Eye (tissue), 1 donor: ENCODE measurements at regions not wholly inside any gene's neighbourhood (a gene's known extent, or its start where the extent isn't known, plus 50 kb on each side); places are given as distances from the start of the nearest gene placed in this dataset.
A peak's percentile ranks its signal among the peaks of the same experiment; 100 is the strongest.

Experiments
- DNase-seq: peaks from one replicate; pipeline ENCODE4 v3.0.0-alpha.2; 2015

DNA sequence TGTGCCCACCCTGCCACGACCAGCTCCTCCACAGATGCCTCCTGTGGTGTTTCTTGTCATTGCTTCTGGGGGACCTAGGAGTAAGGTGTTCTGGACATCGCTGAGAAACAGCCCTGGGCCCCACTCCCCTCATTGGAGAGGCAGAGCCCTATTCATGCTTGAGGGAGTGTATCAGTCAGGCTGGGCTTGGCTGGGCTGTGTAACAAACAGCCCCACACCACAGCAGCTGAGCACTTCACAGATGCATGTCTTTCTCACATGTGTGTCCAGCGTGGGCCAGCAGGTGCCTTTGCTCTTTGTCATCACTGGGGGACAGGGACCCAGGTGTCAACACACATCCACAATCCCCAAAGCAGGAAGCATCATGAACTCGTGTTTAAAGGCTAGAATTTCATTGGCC lies 65.1 kb upstream of the FBRSL1 start:
- DNase-seq = no peak

DNA sequence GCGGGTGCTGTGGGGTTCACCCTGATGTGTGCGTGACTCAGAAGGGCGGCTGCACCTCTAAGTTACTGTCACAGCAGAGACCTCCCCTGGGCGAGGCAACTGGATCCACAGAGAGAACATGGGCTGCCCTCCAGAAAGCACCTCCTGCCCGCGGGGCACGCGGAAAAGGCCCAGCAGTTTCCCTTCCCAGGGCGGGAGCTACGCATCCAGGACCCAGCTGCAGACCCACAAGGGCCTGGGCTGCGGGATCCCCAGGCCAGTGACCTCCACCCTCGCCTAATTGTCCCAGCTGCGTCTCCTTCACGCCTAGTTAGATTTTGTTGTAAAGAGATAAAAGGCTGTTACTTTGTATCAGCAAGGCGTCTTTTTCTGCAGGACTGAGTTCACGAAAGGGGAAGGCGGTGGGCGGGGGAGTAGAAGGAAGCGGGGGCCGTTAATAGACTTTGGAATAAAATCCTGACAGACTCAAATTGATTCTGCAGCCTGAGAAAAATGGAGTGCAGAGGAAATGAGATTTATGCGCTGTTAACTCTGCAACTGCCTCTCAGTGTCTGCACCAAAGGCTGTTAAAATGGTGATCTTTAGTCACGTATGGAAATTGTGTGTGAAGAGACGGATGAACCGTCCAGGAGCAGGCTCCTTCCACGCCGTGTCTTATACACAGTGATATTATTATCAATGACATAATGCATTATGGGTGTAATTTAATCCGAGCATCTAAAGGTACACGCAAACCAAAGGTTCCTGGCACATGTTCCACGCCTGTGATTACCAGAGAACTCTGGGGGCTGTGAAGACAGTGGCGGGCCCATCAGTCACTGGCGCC lies 65.9 kb upstream of the FBRSL1 start:
- DNase-seq = peak; percentile 96

DNA sequence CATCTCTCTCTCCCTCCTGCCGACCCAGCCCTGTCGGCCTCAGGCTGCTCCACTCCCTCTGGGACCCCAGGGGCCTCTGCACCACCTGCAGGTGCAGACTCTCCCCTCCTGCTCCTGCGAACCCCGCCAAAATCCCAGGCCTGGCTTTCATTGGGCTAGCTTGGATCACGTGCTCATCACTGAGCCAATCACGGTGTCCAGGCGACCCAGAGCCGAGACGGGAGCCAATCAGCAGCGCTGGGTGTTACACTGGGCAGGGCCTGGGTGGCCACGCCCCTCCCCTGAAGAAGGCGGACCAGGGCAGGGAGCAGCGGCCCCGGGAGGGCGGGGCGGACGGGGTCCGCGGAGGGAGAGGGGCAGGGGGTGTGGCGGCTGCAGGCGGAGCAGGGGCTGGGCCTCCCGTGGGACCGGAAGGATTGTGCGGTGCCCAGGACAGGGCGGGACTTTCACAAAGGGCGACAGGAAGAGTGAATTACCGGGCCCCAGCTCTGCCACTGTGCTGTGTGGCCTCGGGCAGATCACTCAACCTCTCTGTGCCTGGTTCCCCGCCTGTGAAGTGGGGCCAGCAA lies 66.6 kb upstream of the FBRSL1 start:
- no peak for DNase-seq

DNA sequence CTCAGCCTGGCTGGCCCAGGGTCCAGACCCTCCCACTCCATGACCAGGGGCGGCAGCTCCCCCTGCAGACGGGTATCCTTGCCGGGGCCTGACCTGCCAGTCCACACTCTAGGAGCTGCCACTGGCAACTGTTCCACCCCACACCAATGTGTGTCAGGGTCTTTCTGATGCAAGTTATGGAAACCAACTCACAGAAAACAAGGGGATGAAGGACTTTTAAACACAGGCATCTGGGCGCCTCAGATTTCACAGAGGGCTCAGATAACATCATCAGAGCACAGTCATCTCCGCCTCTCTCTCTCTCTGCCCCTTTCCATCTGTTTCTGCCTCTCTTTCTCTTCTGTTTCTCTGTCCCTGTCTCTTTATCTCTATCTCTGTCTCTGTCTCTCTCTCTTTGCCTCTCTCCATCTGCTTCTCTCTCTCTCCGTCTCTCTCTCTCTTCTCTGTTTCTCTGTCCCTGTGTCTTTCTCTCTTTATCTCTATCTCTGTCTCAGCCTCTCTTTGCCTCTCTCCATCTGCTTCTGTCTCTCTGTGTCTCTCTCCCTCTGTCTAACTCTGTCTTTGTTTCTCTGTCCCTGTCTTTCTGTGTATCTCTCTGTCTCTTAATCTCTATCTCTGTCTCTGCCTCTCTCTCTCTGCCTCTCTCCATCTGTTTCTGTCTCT lies 67.4 kb upstream of the FBRSL1 start:
- DNase-seq = peak; percentile 55

DNA sequence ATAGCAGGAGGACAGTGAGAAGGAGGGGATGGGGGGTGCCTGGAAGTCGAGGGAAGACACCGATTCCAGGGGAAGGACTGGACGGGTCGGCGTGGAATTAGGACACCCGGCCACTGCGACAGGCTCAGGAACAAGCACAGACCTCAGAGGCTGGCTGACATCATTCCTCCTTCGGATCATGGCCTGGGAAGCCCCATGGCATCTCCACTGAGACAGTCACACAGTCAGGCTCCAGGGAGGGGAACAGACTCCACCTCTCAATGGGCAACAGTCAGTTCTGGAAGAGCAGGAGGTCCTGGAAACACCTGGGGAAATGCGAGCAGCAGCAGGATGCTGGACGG lies 67.9 kb upstream of the FBRSL1 start:
- DNase-seq = no peak

DNA sequence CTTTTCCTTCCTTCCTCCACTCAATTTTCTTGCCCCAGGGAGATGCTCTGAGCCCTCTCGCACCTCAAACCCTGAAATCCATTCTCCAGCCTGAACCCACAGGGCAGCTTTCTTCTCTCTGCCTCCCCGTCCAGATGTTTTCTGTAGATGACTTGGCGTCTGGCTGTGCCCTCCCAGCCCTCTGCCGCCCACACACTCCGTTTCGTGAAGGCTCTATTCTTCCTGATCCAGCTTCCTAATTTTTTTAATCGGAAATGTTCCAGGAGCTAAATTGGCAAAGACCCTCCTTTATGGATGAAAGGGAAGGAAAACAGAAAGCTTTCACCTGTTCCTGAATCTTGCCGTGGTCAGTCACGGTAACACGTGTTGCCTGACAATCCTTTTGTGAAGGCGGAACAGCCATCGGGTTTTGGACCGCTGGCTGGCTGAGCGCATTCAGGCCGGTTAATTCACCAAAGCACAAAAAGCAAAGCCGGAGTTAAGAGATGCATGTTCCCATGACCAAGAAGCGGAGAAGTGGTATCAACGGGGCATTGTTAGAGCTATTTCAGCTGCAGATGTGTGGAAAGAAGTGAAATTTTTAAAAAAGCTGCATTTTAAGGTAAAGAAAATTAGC lies 70.2 kb upstream of the FBRSL1 start:
- no peak for DNase-seq

DNA sequence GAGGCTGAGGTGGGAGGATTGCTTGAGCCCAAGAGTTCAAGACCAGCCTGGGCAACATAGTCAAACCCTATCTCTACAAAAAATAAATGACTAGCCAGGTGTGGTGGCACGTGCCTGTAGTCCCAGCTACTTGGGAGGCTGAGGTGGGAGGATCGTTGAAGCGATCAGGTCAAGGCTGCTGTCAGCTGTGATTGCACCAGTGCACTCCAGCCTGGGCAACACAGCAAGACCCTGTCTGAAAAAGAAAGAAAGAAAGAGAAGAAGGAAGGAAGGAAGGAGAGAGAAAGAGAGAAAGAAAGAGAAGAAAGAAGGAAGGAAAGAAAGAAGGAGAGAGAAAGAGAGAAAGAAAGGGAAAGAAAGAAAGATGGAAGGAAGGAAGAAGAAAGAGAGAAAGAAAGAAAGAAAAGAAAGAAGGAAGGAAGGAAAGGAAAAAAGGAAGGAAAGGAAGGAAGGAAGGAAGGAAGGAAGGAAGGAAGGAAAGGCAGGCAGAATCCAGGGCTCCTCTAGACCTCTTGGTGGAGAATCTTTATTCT lies 71.5 kb upstream of the FBRSL1 start:
- DNase-seq = no peak

DNA sequence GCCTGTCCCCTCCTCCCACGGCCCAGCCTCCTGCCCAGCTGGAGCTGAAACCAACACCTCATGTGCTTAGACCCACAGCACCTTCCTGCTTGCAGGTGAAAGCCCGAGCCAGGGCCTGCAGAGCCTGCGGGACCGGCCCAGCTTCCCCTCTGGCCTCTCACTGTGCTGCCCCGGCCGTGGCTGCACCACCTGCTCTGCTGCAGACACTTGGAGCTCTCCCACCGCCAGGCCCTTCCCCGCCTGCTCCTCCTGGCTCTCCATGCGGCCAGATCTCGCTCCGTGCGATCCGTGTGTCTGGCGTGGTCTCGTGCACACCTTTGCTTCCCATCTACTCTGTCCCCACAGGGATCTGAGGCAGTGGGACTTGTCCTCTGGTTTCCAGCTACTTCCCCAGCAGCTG lies 72.2 kb upstream of the FBRSL1 start:
- no peak for DNase-seq

DNA sequence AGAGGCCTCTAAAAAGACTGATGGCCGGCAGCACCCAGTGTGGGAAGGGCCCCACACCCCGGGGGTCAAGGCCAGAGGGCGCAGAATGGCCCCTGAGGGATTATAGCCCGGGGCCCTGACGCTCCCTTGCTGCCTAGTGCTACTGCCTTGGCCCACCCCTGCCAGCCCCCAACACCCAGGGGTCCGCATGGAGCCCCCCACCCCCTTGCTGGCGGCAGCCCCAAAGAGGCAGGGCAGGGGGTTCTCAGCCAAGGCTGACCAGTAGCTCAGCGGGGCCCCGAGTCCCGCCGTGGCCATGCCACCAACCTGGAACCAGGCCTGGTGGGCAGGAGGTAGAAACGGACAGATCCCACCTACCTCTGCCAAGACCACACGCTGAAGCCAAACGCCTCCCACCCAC lies 73.1 kb upstream of the FBRSL1 start:
- no peak for DNase-seq

DNA sequence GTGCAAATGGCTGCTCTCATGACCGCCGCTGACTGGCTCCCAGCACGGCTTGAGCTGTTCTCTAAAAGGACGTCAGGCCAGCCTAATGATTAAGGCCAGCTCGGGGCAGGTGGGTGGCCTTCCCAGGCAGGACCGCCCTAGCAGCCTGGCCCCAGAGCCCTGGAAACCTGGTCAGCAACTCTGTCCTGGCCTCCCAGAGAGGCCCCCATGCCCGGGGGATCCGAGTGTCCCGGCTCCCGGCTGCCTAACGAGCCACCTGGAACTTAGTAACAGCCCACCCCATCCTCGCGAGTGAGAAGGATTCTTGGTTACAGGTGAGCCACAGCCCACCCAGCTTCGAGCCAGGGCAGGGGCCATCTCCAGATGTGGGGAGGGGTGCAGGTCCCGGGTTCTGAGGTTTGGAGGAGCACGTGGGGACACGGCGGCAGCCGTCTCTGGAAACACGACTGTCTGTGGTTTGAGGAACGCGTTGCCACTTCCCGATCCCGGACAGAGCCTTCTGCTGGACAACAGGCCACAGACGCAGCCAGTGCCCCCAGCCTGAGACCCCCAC lies 73.8 kb upstream of the FBRSL1 start:
- no peak for DNase-seq

DNA sequence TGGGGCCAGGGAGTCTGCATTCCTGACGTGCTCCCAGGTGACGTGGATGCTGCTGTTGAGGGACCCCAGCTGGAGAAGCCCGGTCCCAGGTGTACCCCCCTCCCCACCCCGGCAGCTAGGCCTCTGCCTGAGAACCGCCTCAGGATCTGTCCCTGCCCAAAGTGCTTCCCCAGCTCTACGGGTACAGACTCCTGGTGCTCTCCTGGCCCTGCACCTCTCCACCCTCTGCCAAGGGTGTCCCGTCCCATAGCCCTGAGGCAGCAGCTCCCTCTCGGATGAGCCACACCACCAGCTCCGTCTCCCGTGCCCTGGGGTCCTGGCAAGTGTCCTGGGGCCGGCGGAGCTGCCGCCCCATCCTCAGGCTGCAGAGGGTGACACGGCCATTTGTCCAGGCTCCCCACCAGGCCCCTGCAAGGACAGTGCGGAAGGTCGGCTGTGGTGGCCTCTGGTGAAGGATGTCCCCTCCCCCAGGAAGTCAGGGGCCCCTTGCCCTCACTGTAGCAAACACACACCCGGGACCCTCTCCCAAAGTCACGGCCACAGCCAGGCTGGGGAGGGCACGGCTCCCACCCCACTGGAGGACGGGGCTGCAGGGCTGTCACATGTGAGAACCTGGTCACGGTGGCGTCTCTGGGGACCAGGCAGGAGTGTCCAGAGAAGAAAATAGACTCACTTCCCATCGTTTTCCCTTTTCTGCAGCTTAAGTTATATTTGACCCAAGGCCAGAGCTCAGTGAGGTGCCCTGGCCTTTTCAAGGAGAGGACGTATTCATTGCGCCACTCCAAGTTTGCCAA lies 74.4 kb upstream of the FBRSL1 start:
- no peak for DNase-seq

DNA sequence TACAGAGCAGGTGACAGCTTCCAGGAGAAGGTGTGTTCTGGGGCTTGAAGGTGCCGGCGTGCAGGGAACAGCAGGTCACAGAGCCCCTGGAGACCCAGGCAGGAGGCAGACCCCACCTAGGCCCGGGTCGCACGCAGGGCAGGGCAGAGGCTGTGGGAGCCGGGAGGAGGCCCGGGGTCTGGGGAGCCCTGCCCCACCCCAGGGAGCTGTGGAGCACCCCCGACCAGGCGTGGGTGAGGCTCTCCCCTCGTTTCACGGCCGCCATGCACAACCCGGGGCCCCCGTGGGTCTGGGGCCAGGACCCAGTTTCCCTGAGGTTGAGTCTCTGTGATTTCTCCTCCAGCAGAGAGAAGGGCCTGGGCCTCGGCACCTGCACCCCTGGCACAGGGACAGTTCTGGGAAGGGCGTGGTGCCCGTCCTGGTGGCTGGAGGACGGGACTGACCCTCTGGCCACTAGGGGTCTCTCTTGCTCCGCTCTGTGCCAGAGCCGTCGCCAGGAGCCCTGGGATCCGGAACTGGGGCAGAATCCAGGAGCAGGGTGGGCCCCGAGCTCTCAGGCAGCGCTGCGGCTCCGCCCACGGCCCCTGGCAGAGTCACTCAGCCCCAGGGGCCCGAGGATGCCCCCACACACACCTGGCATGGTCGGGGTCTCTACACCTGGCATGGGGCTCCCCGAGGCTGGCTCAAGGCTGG lies 75.2 kb upstream of the FBRSL1 start:
- peak; percentile 94 for DNase-seq

DNA sequence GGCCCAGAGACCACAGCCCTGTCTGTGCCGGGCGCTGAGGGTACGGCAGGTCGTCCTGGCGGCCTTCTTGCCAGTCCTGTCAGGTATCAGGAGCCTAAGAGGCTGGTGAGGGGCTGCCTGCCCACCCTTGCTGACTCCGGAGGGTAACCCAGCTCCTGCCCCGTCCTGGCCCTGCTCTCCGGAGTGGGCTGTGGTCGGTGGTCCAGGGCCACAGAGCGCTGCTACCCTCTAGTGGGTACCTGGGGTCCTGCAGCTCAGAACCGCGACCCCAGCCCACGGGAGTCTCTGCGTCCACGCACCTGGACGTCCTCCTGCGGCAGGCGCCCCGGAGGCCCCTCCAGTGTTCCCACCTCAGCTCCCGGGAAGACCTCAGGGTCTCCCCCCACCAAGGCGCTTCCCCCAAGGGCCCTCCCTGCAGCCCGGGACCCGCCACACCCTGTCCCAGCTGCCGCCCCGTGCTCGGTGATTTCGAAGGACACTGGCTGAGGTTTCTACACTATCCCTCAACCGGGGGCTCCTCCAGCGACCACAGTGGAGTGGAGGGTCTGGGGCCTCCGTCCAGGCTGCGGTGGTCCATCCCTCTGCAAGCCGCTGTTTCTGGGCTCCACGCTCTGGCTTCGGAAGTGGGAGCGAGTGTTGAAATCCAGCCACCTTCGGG lies 75.9 kb upstream of the FBRSL1 start:
- DNase-seq = peak; percentile 74

DNA sequence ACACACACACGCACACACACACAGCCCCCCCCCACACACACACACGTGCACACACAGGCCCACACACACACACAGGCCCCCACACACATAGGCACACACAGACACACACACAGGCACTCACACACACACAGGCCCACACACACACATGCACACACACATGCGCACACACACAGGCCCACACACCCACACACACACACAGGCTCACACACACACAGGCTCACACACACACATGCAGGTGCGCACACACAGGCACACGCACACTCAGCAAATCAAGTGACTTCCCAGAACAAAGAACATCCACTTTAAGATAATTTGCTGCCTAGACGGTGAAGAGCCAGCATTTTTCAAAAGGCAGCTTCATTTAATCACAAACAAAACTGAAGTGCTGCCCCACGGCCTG lies 78.5 kb upstream of the FBRSL1 start:
- no peak for DNase-seq

DNA sequence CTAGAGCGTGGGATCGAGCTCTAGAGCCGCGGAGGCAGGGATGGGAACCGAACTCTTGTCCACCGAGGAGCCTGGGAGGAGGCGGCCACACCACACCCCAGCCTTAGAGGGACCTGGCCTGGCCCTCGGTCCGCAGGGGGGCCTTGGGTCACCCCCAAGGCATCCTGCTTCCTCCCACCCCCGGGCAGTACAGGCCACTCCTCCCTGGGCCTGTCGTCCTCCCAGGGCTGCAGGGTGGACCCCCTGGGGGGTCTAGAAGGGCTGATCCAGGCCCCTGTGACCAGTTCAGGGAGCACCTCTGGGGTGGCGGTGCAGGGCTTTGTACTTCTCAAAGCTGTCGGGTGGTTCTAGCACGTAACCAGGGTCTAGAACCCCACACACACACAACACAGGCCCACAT lies 79.1 kb upstream of the FBRSL1 start:
- DNase-seq = no peak

DNA sequence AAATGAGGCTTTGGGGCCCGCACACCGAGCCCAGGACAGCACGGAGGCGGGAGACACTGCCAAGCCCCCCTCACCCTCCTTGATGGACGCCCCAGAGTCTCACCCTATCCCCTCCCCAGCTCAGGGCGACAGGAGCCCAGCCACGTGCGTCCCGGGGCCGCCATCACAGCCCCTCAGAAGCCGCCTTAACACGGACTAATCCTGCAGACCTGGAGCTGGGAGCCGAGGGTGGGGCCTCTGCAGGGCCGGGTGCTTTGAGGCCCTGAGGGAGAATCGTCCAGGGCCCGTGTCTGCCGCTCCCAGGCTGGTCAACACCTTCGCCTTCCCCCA lies 79.7 kb upstream of the FBRSL1 start:
- no peak for DNase-seq

DNA sequence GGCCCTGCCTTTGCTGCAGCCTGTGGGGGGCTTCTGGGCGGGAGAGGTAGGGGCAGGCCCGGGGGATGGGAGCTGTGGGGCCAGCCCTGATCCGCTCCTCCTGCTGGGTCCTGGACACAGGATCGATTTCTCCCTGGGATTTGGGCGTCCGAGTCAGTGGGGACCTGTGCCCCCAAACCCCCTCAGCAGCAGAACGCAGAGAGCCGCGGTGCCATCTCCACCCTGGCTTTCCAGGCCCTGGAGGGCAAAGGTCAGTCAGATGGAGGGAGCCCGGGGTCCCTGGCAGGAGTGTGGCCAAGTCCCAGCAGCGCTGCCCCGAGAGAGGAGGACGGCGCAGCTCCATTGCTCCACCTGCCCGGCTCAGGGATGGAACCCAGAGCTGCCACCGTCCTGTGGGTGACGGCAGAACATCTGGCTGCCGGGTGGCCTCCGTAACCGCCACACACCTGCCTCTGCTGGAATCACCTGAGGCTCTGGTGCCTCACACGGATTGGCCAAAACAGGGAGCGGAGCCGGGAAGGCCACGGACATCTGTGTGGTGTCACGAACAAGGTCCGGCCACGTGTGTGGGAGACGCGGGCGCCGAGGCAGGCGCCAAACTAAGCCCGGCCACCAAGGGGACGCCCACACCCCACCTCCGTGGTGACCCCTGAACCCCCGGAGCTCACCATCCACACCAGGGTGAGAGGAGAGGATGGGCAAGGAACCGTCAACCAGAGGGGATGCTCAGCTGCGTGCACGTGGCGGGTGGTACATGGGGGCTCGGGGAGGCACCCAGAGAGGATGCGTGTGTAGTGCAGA lies 80.3 kb upstream of the FBRSL1 start:
- no peak for DNase-seq

DNA sequence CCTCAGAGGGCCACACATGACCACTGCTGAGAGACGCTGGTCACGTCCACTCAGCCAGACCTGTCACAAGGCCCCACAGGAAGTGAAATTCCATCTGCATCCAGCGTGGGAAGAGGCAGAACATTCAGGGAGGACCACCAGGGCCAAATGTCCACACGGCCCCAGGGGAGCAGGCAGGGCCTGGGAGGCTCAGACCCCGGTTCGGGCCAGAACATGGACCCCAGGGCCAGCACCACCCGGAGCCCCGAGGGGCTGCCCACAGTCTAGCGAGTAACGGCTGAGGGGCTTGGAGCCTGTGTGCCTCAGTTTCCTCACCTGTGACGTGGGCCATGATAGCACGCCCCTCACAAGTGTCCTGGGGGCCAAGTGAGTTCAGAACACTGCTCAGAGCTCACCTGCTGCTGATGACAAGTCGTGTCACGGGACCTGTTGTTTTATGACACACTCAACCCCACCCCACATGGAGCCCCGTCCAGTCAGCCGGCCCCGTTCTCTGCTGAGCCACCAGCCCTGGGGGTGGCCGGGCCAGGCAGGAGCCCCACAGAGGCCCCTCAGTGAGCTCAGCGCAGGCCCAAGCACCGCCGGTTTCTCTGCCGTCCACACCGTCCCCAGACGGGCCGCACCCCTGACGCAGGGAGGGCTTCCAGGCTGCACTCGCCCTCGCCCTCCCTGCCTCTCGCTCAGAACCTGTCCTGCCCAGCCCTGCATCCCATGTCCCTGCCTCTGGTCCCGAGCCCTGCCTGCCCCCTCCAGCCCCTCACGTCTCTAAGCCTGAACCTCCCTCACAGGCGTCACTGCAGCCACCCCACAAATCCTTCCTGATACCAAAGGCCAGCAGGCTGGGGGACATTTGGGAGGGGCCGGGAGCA lies 79.5 kb upstream of the GALNT9 start:
- no peak for DNase-seq

DNA sequence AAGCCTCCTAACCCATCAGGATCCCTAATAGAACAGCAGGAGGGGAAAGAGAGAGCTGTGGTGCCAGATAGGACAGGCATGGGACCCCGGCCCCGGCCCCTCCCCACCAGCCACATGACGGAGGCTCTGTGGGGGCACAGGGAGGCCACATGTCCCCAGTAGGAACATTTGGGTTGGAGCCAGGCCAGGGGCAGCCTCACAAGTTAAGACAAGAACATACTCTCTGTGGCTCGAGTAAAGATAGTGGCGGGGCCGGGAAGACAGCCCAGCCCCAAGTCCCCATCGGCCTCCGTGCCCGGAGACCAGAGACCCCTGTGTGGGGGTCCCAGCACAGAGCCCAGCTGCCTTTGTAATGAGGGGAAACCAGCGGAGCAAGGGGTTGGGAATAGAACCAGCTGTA lies 78.6 kb upstream of the GALNT9 start:
- no peak for DNase-seq
